HepG2 (cell line): ENCODE measurements at regions not wholly inside any gene's neighbourhood (a gene's known extent, or its start where the extent isn't known, plus 50 kb on each side); places are given as distances from the start of the nearest gene placed in this dataset.

Experiments used
- ATF5 ChIP-seq: sonication (generic); formaldehyde crosslinking; IDR thresholded peaks from 2 replicates; pipeline ENCODE4 v1.4.0; 2020; ENCODE audit warnings: mild to moderate bottlenecking, low read depth, missing genetic modification reagents
- ATF7 ChIP-seq, 2 experiments: fragments of 450-650 bp in 1 of 2; sonication (generic) in 1 of 2; formaldehyde crosslinking in 1 of 2; IDR thresholded peaks; 2 replicates each; pipeline versions ENCODE4 v1.4.0 to v1.6.1; 2016 to 2020; ENCODE audit warnings: antibody characterized with exemption in 1 of 2, mild to moderate bottlenecking in 1 of 2, missing genetic modification reagents in 1 of 2
- CREB1 ChIP-seq, 2 experiments: fragments of 450-650 bp in 1 of 2; IDR thresholded peaks; 2 replicates each; pipeline ENCODE4 v1.6.1; 2016 to 2017; ENCODE audit warnings: control low read depth in 1 of 2, mild to moderate bottlenecking in 1 of 2, missing compliant biosample characterization in 1 of 2, missing genetic modification characterization in 1 of 2
- DRAP1 ChIP-seq: IDR thresholded peaks from 2 replicates; pipeline ENCODE4 v1.6.1; 2016; ENCODE audit warnings: missing genetic modification reagents, missing compliant biosample characterization
- FOXA1 ChIP-seq, 2 experiments: fragments of 450-650 bp in 1 of 2; sonication (generic) in 1 of 2; formaldehyde crosslinking in 1 of 2; IDR thresholded peaks; 2 replicates each; pipeline versions ENCODE4 v1.4.0 to v1.6.1; 2016 to 2020; ENCODE audit warnings: missing genetic modification reagents in 1 of 2
- GMEB2 ChIP-seq: IDR thresholded peaks from 2 replicates; pipeline ENCODE4 v1.6.1; 2016; ENCODE audit warnings: missing biosample characterization, missing genetic modification reagents, low read depth
- HOXA3 ChIP-seq: sonication (generic); formaldehyde crosslinking; IDR thresholded peaks from 2 replicates; pipeline ENCODE4 v1.5.0; 2020; ENCODE audit warnings: missing genetic modification reagents
- MAFF ChIP-seq: IDR thresholded peaks from 2 replicates; pipeline ENCODE4 v1.6.1; 2011; ENCODE audit warnings: low read depth, low read length, improper control_type of control experiment
- NFKBIZ ChIP-seq: IDR thresholded peaks from 2 replicates; pipeline ENCODE4 v1.6.1; 2018; ENCODE audit warnings: missing genetic modification reagents, missing compliant biosample characterization
- PAF1 ChIP-seq: IDR thresholded peaks from 2 replicates; pipeline ENCODE4 v1.6.1; 2016; ENCODE audit warnings: missing genetic modification reagents, missing compliant biosample characterization
- PAX8 ChIP-seq: sonication (generic); formaldehyde crosslinking; IDR thresholded peaks from 2 replicates; pipeline ENCODE4 v1.8.0; 2022; ENCODE audit warnings: mild to moderate bottlenecking, missing genetic modification reagents, borderline replicate concordance
- PBX3 ChIP-seq: sonication (generic); formaldehyde crosslinking; IDR thresholded peaks from 2 replicates; pipeline ENCODE4 v1.8.1; 2023; ENCODE audit warnings: missing genetic modification reagents, inconsistent platforms, borderline replicate concordance
- SALL2 ChIP-seq: sonication (generic); formaldehyde crosslinking; IDR thresholded peaks from 2 replicates; pipeline ENCODE4 v1.8.1; 2023; ENCODE audit warnings: mild to moderate bottlenecking, missing genetic modification reagents, inconsistent platforms
- SOX13 ChIP-seq, 3 experiments: fragments of 450-650 bp in 1 of 3; sonication (generic) in 1 of 3; formaldehyde crosslinking in 1 of 3; IDR thresholded peaks in 2 of 3; conservative IDR thresholded peaks in 1 of 3; 2 replicates each; pipeline versions ENCODE4 v1.5.0 to v1.6.1; 2016 to 2020; ENCODE audit warnings: antibody characterized with exemption in 1 of 3, mild to moderate bottlenecking in 1 of 3, missing compliant biosample characterization in 1 of 3, missing genetic modification reagents in 1 of 3, moderate library complexity in 1 of 3
- ZNF101 ChIP-seq: sonication (generic); formaldehyde crosslinking; IDR thresholded peaks from 2 replicates; pipeline ENCODE4 v1.4.0; 2020; ENCODE audit warnings: mild to moderate bottlenecking, low read depth, missing genetic modification reagents, borderline replicate concordance
- ZNF30 ChIP-seq: sonication (generic); formaldehyde crosslinking; IDR thresholded peaks from 2 replicates; pipeline ENCODE4 v1.5.0; 2020; ENCODE audit warnings: mild to moderate bottlenecking, missing genetic modification reagents
- ZNF496 ChIP-seq: sonication (generic); formaldehyde crosslinking; IDR thresholded peaks from 2 replicates; pipeline ENCODE4 v1.8.1; 2023; ENCODE audit warnings: mild to moderate bottlenecking, moderate library complexity, missing genetic modification reagents; ENCODE audit not compliant: insufficient replicate concordance
- ZNF543 ChIP-seq: sonication (generic); formaldehyde crosslinking; IDR thresholded peaks from 2 replicates; pipeline ENCODE4 v1.4.0; 2020; ENCODE audit warnings: mild to moderate bottlenecking, missing genetic modification reagents
- ZXDC ChIP-seq: sonication (generic); formaldehyde crosslinking; IDR thresholded peaks from 2 replicates; pipeline ENCODE4 v1.5.0; 2020; ENCODE audit warnings: mild to moderate bottlenecking, missing genetic modification reagents

- TF ChIP-seq ZXDC (CRISPR knock-in tag), result no peak
- peak; percentile 89 for TF ChIP-seq MAFF
- no peak for TF ChIP-seq ATF7 (IDR thresholded peaks at IDR 0.05)
- TF ChIP-seq ATF7 (CRISPR knock-in tag; IDR thresholded peaks at IDR 0.05), result no peak
- no peak for TF ChIP-seq ZNF496 (CRISPR knock-in tag)
- no peak for TF ChIP-seq CREB1 (IDR thresholded peaks at IDR 0.05)
- no peak; the same call in 1 of the 2 replicates for TF ChIP-seq CREB1 (CRISPR knock-in tag; IDR thresholded peaks at IDR 0.05)
- no peak for TF ChIP-seq SALL2 (CRISPR knock-in tag)
- TF ChIP-seq ZNF101 (CRISPR knock-in tag), result no peak
- no peak for TF ChIP-seq PBX3 (CRISPR knock-in tag)
- no peak for TF ChIP-seq SOX13 (IDR thresholded peaks at IDR 0.05)
- TF ChIP-seq SOX13 (CRISPR knock-in tag; conservative IDR thresholded peaks at IDR 0.05 in 1 of 2, IDR thresholded peaks at IDR 0.05 in 1 of 2), result peak in 1 of 2 experiments; percentile 78; a peak in 2 of 4 replicates
- no peak for TF ChIP-seq PAF1 (CRISPR knock-in tag)
- no peak for TF ChIP-seq DRAP1 (CRISPR knock-in tag)
- TF ChIP-seq PAX8 (CRISPR knock-in tag), result no peak
- peak; percentile 39; the same call in 1 of the 2 replicates for TF ChIP-seq HOXA3
- no peak for TF ChIP-seq GMEB2 (CRISPR knock-in tag)
- TF ChIP-seq ATF5, result no peak
- peak; percentile 67; the same call in 1 of the 2 replicates for TF ChIP-seq NFKBIZ
- TF ChIP-seq ZNF30 (CRISPR knock-in tag), result no peak
- TF ChIP-seq FOXA1 (IDR thresholded peaks at IDR 0.05), result no peak
- TF ChIP-seq FOXA1 (CRISPR knock-in tag; IDR thresholded peaks at IDR 0.05), result peak; percentile 75
- TF ChIP-seq ZNF543, result 0 out of 2 replicates have a peak, but pooled peaks have one; percentile 35
Observed at GRCh38 chr11:27201454-27202302, 161.1 kb downstream of the BBOX1 start (continued).
